NT2/D1 (cell line): ENCODE measurements at regions not wholly inside any gene's neighbourhood (a gene's known extent, or its start where the extent isn't known, plus 50 kb on each side); places are given as distances from the start of the nearest gene placed in this dataset.

ENCODE experiments used
- DNase-seq: peaks from one replicate; pipeline ENCODE4 v3.0.0-alpha.2; 2011; ENCODE audit warnings: low read depth, low spot score
- H3K27me3 ChIP-seq: 2 replicates; pipeline ENCODE4 v1.6.0; 2011; ENCODE audit warnings: mild to moderate bottlenecking; ENCODE audit not compliant: insufficient read length, insufficient read depth
- H3K36me3 ChIP-seq: 2 replicates; pipeline ENCODE4 v1.6.1; 2011; ENCODE audit warnings: mild to moderate bottlenecking, low read length, mixed read lengths; ENCODE audit not compliant: insufficient read depth, insufficient read length
- H3K4me1 ChIP-seq: 2 replicates; pipeline ENCODE4 v1.5.1; 2011; ENCODE audit not compliant: insufficient read depth, insufficient read length
- H3K4me3 ChIP-seq: 2 replicates; pipeline ENCODE4 v1.5.1; 2011; ENCODE audit warnings: low read depth; ENCODE audit not compliant: insufficient read length
- H3K9ac ChIP-seq: 2 replicates; pipeline ENCODE4 v1.6.0; 2011; ENCODE audit warnings: low read depth; ENCODE audit not compliant: insufficient read length
- H3K9me3 ChIP-seq: 2 replicates; pipeline ENCODE4 v1.5.1; 2011; ENCODE audit warnings: mild to moderate bottlenecking, low read length; ENCODE audit not compliant: insufficient read depth
- SUZ12 ChIP-seq: IDR thresholded peaks from 2 replicates; pipeline ENCODE4 v1.6.1; 2011; ENCODE audit not compliant: insufficient read length, insufficient read depth; ENCODE audit errors: extremely low read depth
- YY1 ChIP-seq: IDR thresholded peaks from 2 replicates; pipeline ENCODE4 v1.6.1; 2011; ENCODE audit not compliant: insufficient read length, insufficient read depth
- ZNF274 ChIP-seq: IDR thresholded peaks from 2 replicates; pipeline ENCODE4 v1.6.1; 2011; ENCODE audit warnings: mild to moderate bottlenecking, low read depth, low read length

DNA sequence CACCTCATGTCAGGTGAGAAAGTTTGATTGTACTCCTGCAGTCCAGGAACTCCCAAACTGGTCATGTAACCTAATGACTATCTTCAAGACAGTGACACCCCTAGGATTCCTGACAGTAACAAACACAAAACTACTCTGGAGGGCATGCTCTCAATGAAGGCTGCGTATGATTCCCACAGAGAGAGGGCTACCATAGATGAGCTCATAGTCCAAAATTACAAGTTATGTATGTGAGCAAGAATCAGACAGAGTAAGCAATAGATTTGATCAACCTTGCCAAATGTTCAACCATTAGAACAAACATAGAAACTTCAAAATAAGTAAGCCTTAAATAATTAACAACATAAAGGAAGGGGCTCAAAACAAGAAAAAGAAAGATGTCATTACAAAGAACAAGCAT, 158.1 kb downstream of the COPRS start:
- Histone ChIP-seq H3K4me1 (peaks cover 4% of the 10 kb centered on the region), H3K9me3 (no peaks in the 10 kb centered on the region), H3K4me3 (no peak overlapping the region), H3K9ac (no peak overlapping the region), H3K27me3 (no peaks in the 10 kb centered on the region), H3K36me3 (no peaks in the 10 kb centered on the region)
- TF ChIP-seq YY1 (no peak), SUZ12 (no peak), ZNF274 (no peak)
- DNase-seq = no peak

- no peak overlapping the region for H3K4me3 ChIP-seq
- TF ChIP-seq SUZ12 = no peak
- no peak for TF ChIP-seq YY1
- TF ChIP-seq ZNF274 = no peak
- DNase-seq = no peak
Observed at GRCh38 chr17:31699886-31700285, 159.2 kb downstream of the COPRS start.

DNA sequence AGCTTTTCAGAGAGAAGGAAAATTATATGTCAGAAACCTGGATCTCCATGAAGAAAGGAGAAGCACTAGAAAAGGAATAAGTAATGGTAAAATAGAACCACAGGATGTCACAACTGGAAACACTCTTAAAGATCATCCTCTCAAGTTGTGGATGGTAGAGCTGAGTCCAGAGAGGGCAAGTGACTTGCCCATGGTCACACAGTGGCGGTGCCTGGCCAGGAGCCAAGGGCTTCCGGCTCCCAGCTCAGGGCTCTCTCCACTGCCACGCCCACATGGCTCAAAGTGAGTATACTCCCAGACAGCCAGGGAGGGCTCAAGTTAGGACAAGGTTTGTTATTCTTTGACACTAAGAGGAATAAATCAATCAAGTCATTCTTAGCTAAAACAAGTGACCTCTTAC, 159.8 kb downstream of the COPRS start:
- no peak overlapping the region for H3K9ac ChIP-seq
- DNase-seq = no peak

More at GRCh38 chr17:31699886-31700285, 159.2 kb downstream of the COPRS start:
- Histone ChIP-seq H3K27me3 (no peaks in the 10 kb centered on the region), H3K36me3 (no peaks in the 10 kb centered on the region), H3K9ac (no peak overlapping the region), H3K4me1 (peaks cover 4% of the 10 kb centered on the region), H3K9me3 (no peaks in the 10 kb centered on the region)

DNA sequence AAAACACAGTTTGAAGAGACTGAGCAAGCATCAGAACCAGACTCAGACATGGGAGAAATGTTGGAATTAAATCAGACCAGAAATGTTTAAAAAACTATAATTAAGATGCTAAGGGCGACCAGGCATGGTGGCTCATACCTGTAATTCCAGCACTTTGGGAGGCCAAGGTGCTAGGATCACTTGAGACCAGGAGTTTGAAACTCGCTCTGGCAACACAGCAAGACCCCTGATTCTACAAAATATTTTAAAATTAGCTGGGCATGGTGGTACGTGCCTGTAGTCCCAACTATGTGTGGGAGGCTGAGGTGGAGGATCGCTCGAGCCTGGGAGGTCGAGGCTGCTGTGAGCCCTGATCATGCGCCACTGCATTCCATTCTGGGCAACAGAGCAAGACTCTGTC, 160.3 kb downstream of the COPRS start:
- peaks cover 4% of the 10 kb centered on the region for H3K4me1 ChIP-seq
- H3K9ac ChIP-seq = no peak overlapping the region
- TF ChIP-seq ZNF274 (no peak), SUZ12 (no peak), YY1 (no peak)
- H3K36me3 ChIP-seq = no peaks in the 10 kb centered on the region
- H3K4me3 ChIP-seq = no peak overlapping the region
- no peaks in the 10 kb centered on the region for H3K27me3 ChIP-seq
- H3K9me3 ChIP-seq = no peaks in the 10 kb centered on the region
- no peak for DNase-seq

More for the DNA sequence above, 159.8 kb downstream of the COPRS start:
- TF ChIP-seq SUZ12 (no peak), ZNF274 (no peak), YY1 (no peak)
- Histone ChIP-seq H3K36me3 (no peaks in the 10 kb centered on the region), H3K9me3 (no peaks in the 10 kb centered on the region), H3K4me1 (peaks cover 4% of the 10 kb centered on the region), H3K4me3 (no peak overlapping the region), H3K27me3 (no peaks in the 10 kb centered on the region)

GRCh38 chr17:31697838-31698237, 161.2 kb downstream of the COPRS start:
- no peaks in the 10 kb centered on the region for H3K36me3 ChIP-seq
- H3K27me3 ChIP-seq = no peaks in the 10 kb centered on the region
- H3K4me1 ChIP-seq = peaks cover 6% of the 10 kb centered on the region
- H3K4me3 ChIP-seq = no peak overlapping the region
- TF ChIP-seq ZNF274 = no peak
- TF ChIP-seq SUZ12 = no peak
- TF ChIP-seq YY1 = no peak
- no peak for DNase-seq
- no peak overlapping the region for H3K9ac ChIP-seq
- no peaks in the 10 kb centered on the region for H3K9me3 ChIP-seq

DNA sequence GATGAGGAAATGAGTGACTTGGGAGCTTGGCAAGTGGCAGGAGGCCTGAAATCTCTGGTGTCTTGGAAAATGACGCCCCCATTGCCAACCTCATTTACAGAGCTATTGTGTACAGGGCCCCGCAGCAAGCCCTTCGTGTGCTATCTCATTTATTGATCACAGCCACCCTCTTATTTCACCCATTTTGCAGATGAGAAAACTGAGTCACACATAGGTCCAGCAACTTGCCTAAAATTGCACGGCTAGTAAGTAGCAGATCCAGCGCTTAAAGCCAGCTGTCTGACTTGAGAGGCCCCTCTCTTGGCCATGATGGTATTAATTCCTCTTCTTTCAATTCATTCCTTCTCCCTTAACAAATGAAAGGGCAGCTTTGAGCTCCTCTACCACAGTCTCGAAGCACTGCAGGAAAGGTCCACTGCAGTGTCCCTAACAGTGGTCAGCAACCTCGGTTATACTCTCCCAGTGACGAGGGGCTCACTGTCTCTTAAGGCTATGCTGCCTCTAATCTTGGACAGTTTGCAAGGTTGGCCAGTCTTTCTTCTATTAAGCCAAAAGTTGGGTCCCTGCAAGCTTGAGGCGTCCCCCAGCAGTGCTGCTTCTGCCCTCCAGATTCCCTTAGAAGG, 162.2 kb downstream of the COPRS start:
- TF ChIP-seq YY1 (no peak), SUZ12 (no peak), ZNF274 (no peak)
- Histone ChIP-seq H3K9me3 (no peaks in the 10 kb centered on the region), H3K4me1 (peaks cover 6% of the 10 kb centered on the region), H3K4me3 (no peak overlapping the region), H3K9ac (peak overlapping the region; percentile 5), H3K27me3 (no peaks in the 10 kb centered on the region), H3K36me3 (no peaks in the 10 kb centered on the region)
- no peak for DNase-seq

DNA sequence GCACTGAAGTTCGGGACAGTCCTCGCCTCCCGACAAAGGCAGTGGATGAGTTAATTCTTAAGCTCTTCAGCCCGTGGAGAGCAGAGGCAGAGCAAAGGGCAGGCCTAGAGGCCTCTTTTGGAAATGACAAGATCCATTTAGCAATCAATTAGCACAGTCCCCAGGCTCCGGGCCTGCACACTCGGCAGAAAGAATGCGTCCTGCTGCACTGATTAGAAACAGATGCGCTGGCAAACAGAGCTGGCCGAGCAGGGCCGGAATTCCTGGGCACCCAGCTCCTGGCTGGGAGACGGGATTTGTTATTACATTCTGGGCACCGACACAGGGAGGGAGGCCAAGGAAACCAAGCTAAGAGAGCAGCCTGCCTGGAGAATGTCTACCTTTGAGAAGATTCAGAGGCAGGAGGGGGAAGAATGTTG, 162.9 kb downstream of the COPRS start:
- DNase-seq = peak; percentile 13
- TF ChIP-seq ZNF274 (no peak), YY1 (no peak), SUZ12 (no peak)
- no peak overlapping the region for H3K4me3 ChIP-seq
- no peaks in the 10 kb centered on the region for H3K27me3 ChIP-seq
- H3K9ac ChIP-seq = peak overlapping the region; percentile 5
- H3K4me1 ChIP-seq = peaks cover 10% of the 10 kb centered on the region
- no peaks in the 10 kb centered on the region for H3K9me3 ChIP-seq
- no peaks in the 10 kb centered on the region for H3K36me3 ChIP-seq

GRCh38 chr17:31695456-31696090, 163.5 kb downstream of the COPRS start:
- H3K4me3 ChIP-seq = no peak overlapping the region
- H3K9me3 ChIP-seq = no peaks in the 10 kb centered on the region
- H3K4me1 ChIP-seq = peaks cover 11% of the 10 kb centered on the region
- H3K36me3 ChIP-seq = no peaks in the 10 kb centered on the region
- DNase-seq = no peak
- H3K27me3 ChIP-seq = no peaks in the 10 kb centered on the region
- no peak for TF ChIP-seq SUZ12
- no peak for TF ChIP-seq YY1
- no peak for TF ChIP-seq ZNF274
- H3K9ac ChIP-seq = no peak overlapping the region
